Smooth muscle cell of the brain vasculature (primary cell): ENCODE measurements at regions not wholly inside any gene's neighbourhood (a gene's known extent, or its start where the extent isn't known, plus 50 kb on each side); places are given as distances from the start of the nearest gene placed in this dataset.

ENCODE experiments used
- DNase-seq: peaks from one replicate; pipeline ENCODE4 v3.0.0-alpha.2; 2012; ENCODE audit warnings: low read depth, low spot score

GRCh38 chr18:29003194-29003593 is 826.3 kb upstream of the CDH2 start:
- DNase-seq, result no peak

DNA sequence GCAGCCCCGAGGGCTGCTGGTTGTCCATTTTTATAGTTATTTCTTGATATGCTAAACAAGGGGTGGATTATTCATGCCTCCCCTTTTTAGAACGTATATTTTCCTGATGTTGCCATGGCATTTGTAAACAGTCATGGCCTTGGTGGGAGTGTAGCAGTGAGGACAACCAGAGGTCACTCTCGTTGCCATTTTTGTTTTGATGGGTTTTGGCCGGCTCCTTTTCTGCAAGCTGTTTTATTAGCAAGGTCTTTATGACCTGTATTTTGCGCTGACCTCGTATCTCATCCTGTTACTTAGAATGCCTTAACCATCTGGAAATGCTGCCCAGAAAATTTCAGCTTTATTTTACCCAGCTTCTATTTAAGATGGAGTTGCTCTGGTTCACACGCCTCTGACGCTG is 825.8 kb upstream of the CDH2 start:
- no peak for DNase-seq

GRCh38 chr18:28999726-29000125 is 822.8 kb upstream of the CDH2 start:
- no peak for DNase-seq

DNA sequence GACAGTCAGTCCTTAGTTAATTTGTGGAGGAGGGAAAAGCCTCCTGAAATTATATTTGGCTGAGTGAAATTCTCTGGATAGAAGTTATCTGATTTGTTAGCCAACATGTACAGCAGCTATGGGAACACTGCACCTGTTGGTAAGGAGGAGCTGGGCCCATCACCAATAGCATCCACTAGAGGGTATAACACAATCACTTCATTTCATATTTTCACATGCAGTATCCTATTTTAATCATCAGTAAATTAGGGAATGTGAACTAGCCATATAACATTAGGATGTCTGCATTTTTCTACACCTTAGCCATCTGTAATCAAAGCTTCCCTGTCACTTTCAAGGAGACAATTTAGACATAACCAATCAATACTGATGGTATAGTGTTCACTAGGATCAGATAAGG is 818.4 kb upstream of the CDH2 start:
- DNase-seq, result no peak

DNA sequence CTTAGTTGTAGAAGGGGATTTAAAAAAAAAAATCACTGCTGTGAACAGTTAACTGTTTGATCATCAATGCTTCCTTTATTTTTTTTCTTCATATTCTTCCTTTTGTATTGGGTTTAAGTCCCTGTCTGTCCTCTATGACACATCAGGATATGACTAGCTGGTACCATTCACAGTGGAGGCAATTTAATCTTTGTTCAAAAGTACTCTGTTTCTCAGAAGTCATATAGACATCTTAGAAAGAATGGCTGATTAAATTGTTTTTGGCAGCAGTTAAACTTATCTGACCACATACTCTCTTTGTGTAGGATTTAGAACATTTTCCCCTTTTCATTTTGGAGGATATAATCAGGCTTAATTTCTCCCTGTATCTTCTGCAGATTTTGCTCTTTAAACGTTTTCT is 807.8 kb upstream of the CDH2 start:
- DNase-seq, result no peak

DNA sequence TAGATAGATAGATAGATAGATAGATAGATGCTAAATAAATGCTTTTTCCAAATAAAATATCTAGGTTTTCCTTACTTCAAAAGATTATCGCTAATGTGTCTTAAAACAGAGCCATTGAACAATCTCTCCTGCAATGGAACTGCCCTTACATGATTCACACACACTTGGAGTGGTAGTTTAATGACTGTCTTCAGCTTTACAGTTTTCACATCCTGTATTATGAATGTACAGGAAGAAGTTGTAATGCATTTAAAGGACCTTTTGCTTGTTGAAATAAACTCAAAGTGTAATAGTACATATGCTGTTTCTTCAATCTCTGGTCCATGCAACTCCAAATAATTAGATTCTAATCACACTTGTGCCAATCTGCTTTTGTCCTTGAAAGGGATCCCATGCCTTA is 797.6 kb upstream of the CDH2 start:
- no peak for DNase-seq

GRCh38 chr18:28973324-28973723 is 796.4 kb upstream of the CDH2 start:
- no peak for DNase-seq

DNA sequence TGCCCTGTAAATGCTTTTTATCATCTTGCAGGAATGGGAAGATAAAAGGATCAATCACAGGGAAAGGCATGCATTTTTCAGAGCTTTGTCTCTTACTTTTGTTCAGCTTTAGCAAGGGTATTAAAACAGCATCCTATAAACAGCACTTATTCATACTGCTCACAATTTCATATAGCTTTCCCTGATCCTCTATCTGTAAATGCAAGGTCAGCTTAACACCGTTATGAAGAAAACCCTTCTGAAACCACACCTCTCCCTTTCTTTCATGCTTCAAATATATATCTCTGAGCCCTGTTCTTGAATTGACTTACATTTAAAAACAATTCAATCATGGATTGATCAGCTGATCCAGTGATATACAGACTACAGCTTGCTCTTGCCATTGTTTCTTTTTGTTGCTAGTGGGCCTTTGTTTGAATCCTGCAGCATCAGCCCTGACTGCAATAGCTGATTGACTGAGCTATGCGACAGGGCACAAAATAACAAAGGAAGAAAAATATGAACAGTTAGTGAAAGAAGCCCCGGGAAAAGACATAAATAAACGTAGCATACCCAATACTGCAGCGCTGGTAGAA is 795.5 kb upstream of the CDH2 start:
- no peak for DNase-seq

DNA sequence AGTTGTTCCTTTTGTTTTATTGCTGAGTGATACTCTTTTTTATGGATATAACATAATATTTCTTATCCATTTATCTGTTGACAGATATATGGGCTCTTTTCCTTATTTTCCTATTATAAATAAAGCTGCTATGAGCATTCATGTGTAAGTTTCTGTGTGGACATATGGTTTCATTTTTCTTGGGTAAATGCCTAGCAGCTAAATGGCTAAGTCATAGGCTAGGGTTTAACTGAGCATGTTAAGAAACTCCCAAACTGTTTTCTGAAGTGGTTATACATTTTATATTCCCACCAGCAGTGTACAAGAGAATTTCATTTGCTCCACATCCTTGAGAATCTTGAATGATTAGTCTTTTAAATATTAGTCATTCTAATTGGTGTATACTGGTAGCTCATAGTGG is 786.6 kb upstream of the CDH2 start:
- no peak for DNase-seq

DNA sequence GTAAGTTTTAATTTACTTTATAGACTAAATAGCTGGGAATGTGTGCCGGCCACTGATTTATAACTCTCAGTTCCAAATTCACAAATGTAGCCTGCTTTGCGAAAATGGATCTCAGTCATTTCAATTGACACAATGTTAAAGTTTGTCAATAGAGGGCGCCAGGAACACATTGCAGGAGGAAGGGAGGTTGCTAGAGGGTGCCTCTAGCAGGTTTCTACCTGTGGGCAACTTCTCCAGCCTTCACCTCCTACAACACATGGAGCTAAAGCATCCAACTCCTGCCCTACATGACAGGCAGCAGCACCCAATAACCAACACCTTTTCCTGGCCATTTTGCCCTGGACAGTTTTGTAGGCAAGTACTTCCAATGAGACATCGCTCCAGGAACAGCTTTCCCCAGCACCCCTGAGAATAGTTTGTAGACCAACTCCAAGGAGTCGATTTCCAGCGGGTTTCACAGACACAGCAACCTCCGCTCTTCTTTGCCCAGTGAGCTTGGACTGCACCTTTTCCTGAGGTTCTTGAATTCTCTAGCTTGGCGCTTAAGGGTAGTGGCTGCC is 784.8 kb upstream of the CDH2 start:
- DNase-seq, result peak; percentile 2

DNA sequence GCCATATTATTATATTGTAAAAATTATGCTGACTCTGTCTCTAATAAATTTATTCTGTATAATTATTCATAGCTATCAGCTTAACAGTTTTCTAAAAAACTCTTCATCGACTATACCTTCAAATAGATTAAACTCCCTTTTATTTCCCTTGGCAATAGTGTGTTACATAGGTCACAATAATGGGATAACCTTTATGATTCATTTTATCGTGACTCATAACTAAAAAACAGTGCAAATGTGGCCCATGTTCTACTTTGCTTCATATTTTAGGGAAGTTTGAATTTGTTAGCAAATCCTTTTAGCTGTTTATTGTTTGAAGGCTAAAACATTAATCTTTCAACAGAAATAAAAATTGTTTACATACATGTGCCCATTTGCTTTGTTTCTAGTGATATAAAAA is 783.2 kb upstream of the CDH2 start:
- no peak for DNase-seq

DNA sequence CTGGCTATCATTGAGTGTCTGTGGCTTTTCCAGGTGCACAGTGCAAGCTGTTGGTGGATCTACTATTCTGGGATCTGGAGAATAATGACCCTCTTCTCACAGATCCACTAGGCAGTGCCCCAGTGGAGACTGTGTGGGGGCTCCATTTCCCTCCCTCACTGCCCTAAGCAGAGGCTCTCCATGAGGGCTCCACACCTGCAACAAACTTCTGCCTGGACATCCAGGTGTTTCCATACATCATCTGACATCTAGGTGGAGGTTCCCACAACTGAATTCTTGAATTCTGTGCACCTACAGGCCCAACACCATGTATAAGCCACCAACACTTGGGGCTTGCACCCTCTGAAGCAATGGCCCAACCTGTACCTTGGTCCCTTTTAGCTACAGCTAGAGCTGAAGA is 775.4 kb upstream of the CDH2 start:
- no peak for DNase-seq

GRCh38 chr18:28947900-28948299 is 771.0 kb upstream of the CDH2 start:
- DNase-seq, result no peak

GRCh38 chr18:28946471-28946870 is 769.5 kb upstream of the CDH2 start:
- DNase-seq, result no peak

DNA sequence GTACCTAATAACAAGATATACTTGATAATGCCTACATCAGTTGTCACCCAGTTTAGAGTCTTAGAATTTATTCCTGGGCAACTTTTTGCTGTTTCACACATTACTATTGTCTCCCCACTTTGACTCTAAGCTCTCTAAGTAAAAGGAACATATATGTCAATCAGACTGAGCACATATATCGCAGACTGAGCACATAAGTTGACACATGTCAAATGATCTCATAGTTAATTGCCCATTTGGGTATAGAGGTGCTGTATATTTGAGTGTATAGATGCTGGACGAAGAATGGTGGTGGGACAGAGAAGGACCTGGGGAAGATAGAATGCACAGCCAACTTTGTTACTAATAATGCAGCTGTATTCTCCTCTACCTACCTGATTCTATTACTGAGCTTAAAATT is 746.0 kb upstream of the CDH2 start:
- DNase-seq, result no peak

DNA sequence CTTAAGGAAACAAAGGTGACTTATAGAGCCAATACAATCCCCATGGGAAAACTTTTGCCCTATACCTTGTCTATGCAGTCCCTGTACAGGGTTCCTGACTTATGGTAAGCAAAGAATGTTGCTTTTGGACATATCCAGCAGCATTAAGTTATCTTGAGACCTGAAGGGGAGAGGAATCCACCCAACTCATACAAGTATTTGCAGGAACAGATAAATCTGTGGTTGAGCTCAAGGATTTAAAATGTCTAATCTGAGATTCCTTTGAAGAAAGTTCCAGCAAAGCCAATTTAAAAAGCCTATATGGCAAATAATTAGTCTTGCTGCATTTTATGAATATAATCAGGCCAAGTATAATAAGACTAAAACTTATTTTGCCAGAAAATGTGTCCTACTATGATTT is 739.5 kb upstream of the CDH2 start:
- DNase-seq, result no peak

- no peak for DNase-seq
Measured at GRCh38 chr18:28905509-28905908, 728.6 kb upstream of the CDH2 start.

DNA sequence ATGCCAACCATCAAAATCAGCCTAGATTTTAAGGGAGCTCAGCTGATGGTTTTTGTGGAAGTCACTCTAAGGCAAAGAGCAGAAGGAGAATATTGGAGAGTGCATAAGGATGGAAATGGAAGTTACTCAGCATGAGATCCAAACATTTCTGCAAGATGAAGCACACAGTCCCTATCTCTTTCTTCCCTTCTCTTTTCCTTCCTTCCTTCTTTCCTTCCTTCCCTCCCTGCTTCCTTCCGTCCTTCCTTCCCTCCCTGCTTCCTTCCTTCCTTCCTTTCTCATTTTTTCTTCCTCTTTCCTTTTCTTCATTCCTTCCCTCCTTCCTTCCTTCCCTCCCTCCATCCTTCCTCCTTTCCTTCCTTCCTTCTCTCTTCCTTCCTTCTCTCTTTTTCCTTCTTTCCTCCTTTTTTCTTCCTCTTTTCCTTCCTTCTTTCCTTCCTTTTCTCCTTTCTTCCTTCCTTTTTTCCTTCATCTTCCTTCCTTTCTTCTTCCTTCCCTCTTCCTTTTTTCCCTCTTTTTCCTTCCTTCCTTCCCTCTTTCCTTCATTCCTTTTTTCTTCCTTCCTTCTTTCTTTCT is 727.9 kb upstream of the CDH2 start:
- DNase-seq, result no peak

DNA sequence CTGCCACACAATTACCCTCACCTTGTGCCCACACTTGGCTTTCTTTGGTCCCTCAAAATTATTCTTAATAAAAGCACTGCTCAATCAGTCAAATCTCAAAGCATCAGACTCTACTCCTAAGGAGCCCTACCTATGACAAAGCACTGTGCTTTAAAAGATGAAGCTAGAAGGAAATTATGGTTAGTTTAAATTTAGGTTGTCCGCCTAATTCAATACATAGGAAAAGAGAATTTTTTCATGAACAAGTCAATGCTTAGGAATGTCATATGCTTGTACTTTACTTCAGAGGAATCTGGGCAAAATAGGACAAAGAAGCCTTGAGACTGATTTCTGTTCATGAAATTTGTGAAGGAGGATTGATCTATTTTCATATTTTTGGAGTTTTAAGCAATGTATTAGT is 726.4 kb upstream of the CDH2 start:
- no peak for DNase-seq

DNA sequence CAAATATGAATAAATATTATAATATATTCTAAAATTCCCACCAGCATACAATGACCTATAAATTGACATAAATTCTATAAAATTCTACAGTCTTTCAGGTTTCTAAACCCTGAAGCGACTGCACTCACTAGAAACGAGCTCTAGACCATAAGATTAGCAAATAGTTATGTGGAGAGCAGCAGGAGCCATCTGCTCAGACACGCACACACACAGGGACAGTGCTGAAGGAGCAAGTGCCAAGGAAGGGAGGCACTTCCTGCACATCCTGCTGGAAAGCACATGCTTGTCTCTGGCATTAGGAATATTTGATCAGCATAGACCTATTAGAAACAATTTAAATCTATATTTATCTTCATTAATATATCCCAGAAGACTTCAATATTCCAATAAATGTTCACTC is 713.9 kb upstream of the CDH2 start:
- no peak for DNase-seq

GRCh38 chr18:28884304-28884703 is 707.4 kb upstream of the CDH2 start:
- no peak for DNase-seq

DNA sequence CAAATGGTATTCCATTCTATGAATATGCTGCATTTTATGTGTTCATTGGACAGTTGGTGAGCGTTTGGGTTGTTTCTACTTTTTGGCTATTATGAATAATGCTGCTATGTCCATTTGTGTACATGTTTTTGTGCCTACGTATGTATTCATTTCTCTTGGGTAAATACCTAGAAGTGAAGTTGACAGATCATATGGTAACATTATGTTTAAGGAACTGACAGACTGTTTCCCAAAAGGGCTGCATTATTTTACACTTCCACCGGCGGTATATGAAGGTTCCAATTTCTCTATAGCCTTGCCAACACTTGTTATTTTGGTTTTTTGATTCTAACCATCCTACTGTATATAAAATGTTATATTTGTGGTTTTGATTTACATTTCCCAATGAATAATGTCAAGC is 703.9 kb upstream of the CDH2 start:
- no peak for DNase-seq

- DNase-seq, result no peak
Measured at GRCh38 chr18:28875059-28875458, 698.1 kb upstream of the CDH2 start.

DNA sequence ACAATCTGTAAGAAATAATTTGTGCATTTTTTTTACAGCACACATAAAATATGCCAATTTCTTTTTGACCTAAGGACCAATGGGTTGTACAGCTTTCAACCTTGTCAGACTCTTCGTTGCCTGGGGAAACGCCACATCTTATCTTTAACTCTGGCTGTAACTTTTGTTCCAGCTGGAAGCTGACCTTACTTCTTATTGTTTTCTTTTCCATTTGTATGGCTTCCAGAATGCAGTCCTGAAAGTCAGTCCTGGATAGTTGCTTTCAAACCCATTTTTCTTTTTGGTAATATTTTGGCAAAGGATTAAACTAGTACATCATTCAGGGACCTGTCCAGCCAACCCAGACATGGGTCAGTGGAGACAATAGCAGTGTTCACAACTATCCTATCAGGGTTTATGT is 686.5 kb upstream of the CDH2 start:
- DNase-seq, result no peak
